GM18867 (cell line): ENCODE measurements at regions not wholly inside any gene's neighbourhood (a gene's known extent, or its start where the extent isn't known, plus 50 kb on each side); places are given as distances from the start of the nearest gene placed in this dataset.
A peak's percentile ranks its signal among the peaks of the same experiment; 100 is the strongest.

Experiments
- ATAC-seq: cut with Tn5 transposase; IDR thresholded peaks from one replicate; pipeline ENCODE4 v1.9.1; 2021; ENCODE audit warnings: mild to moderate bottlenecking, moderate library complexity; ENCODE audit not compliant: unreplicated experiment

- no peak for ATAC-seq
These were observed 557.4 kb upstream of the ZNF462 start for GRCh38 chr9:106305428-106306133.

GRCh38 chr9:106307670-106308069, 555.3 kb upstream of the ZNF462 start:
- no peak for ATAC-seq

GRCh38 chr9:106309925-106310324, 553.0 kb upstream of the ZNF462 start:
- ATAC-seq = no peak

GRCh38 chr9:106310782-106311181, 552.2 kb upstream of the ZNF462 start:
- ATAC-seq = peak; percentile 66

GRCh38 chr9:106312906-106313305, 550.1 kb upstream of the ZNF462 start:
- no peak for ATAC-seq

GRCh38 chr9:106314476-106314875, 548.5 kb upstream of the ZNF462 start:
- ATAC-seq = no peak

- ATAC-seq = no peak
These were observed 541.4 kb upstream of the ZNF462 start for GRCh38 chr9:106321394-106322180.

GRCh38 chr9:106322706-106323245, 540.2 kb upstream of the ZNF462 start:
- ATAC-seq = no peak

GRCh38 chr9:106324053-106324585, 538.8 kb upstream of the ZNF462 start:
- no peak for ATAC-seq

GRCh38 chr9:106324591-106325280, 538.2 kb upstream of the ZNF462 start:
- no peak for ATAC-seq

GRCh38 chr9:106326493-106326892, 536.5 kb upstream of the ZNF462 start:
- peak; percentile 91 for ATAC-seq

GRCh38 chr9:106333481-106333880, 529.5 kb upstream of the ZNF462 start:
- ATAC-seq = no peak

- ATAC-seq = no peak
These were observed 528.9 kb upstream of the ZNF462 start for GRCh38 chr9:106334081-106334480.

- ATAC-seq = no peak
These were observed 523.1 kb upstream of the ZNF462 start for GRCh38 chr9:106339882-106340281.

- ATAC-seq = no peak
These were observed 512.2 kb upstream of the ZNF462 start for GRCh38 chr9:106350777-106351176.

GRCh38 chr9:106356924-106357323, 506.0 kb upstream of the ZNF462 start:
- no peak for ATAC-seq

- ATAC-seq = no peak
These were observed 504.6 kb upstream of the ZNF462 start for GRCh38 chr9:106358331-106358730.

- no peak for ATAC-seq
These were observed 486.3 kb upstream of the ZNF462 start for GRCh38 chr9:106376689-106377088.

- no peak for ATAC-seq
These were observed 479.9 kb upstream of the ZNF462 start for GRCh38 chr9:106383072-106383471.

GRCh38 chr9:106387965-106388364, 475.0 kb upstream of the ZNF462 start:
- no peak for ATAC-seq

- no peak for ATAC-seq
These were observed 469.7 kb upstream of the ZNF462 start for GRCh38 chr9:106393226-106393625.
